H9 (cell line): ENCODE measurements at regions not wholly inside any gene's neighbourhood (a gene's known extent, or its start where the extent isn't known, plus 50 kb on each side); places are given as distances from the start of the nearest gene placed in this dataset.

Experiments
- DNase-seq: peaks from one replicate; pipeline ENCODE4 v3.0.0-alpha.2; 2017
- H2AFZ ChIP-seq: one replicate; pipeline ENCODE4 v1.6.1; 2013; ENCODE audit warnings: mild to moderate bottlenecking, low read length, control low read depth, moderate library complexity
- H2AK5ac ChIP-seq: 2 replicates; pipeline ENCODE4 v1.6.1; 2013; ENCODE audit warnings: low read length, control low read depth, mixed read lengths; ENCODE audit not compliant: insufficient read length
- H2BK120ac ChIP-seq: one replicate; pipeline ENCODE4 v1.6.1; 2013; ENCODE audit warnings: low read depth, mild to moderate bottlenecking, low read length, control low read depth, inconsistent platforms; ENCODE audit not compliant: poor library complexity, severe bottlenecking
- H2BK12ac ChIP-seq: 2 replicates; pipeline ENCODE4 v1.6.1; 2013; ENCODE audit warnings: low read length, control low read depth, mixed read lengths, low read depth; ENCODE audit not compliant: insufficient read length
- H2BK15ac ChIP-seq: 2 replicates; pipeline ENCODE4 v1.6.1; 2013; ENCODE audit warnings: low read depth, low read length, control low read depth
- H2BK20ac ChIP-seq: one replicate; pipeline ENCODE4 v1.6.1; 2013; ENCODE audit warnings: low read depth, mild to moderate bottlenecking, low read length, control low read depth, inconsistent platforms; ENCODE audit not compliant: poor library complexity, severe bottlenecking
- H2BK5ac ChIP-seq: 2 replicates; pipeline ENCODE4 v1.6.1; 2013; ENCODE audit warnings: low read length, control low read depth, mixed read lengths; ENCODE audit not compliant: insufficient read length
- H3K14ac ChIP-seq: 2 replicates; pipeline ENCODE4 v1.6.1; 2013; ENCODE audit warnings: low read length, control low read depth; ENCODE audit not compliant: insufficient read depth
- H3K18ac ChIP-seq: 2 replicates; pipeline ENCODE4 v1.6.1; 2013; ENCODE audit warnings: low read depth, mild to moderate bottlenecking, mixed read lengths, low read length, control low read depth; ENCODE audit not compliant: insufficient read length
- H3K23ac ChIP-seq: 2 replicates; pipeline ENCODE4 v1.6.1; 2013; ENCODE audit warnings: low read length, control low read depth, mixed read lengths, low read depth; ENCODE audit not compliant: insufficient read length
- H3K23me2 ChIP-seq: 2 replicates; pipeline ENCODE4 v1.6.1; 2013; ENCODE audit warnings: low read depth, mild to moderate bottlenecking, mixed read lengths, low read length, control low read depth; ENCODE audit not compliant: insufficient read length, poor library complexity, severe bottlenecking
- H3K27ac ChIP-seq: 2 replicates; pipeline ENCODE4 v1.5.1; 2013; ENCODE audit warnings: low read length, control low read depth, mixed read lengths, low read depth; ENCODE audit not compliant: insufficient read length
- H3K27me3 ChIP-seq: 2 replicates; pipeline ENCODE4 v1.6.1; 2013; ENCODE audit warnings: low read length, control low read depth, inconsistent platforms; ENCODE audit not compliant: insufficient read depth
- H3K4ac ChIP-seq: 2 replicates; pipeline ENCODE4 v1.6.1; 2013; ENCODE audit warnings: low read depth, mild to moderate bottlenecking, control low read depth, inconsistent platforms, low read length, moderate library complexity
- H3K4me1 ChIP-seq: 2 replicates; pipeline ENCODE4 v1.6.1; 2013; ENCODE audit warnings: low read length, control low read depth, inconsistent platforms; ENCODE audit not compliant: insufficient read depth
- H3K4me2 ChIP-seq: 2 replicates; pipeline ENCODE4 v1.6.1; 2013; ENCODE audit warnings: low read length, control low read depth, mixed read lengths; ENCODE audit not compliant: insufficient read length, insufficient read depth
- H3K56ac ChIP-seq: 2 replicates; pipeline ENCODE4 v1.6.1; 2013; ENCODE audit warnings: low read depth, mild to moderate bottlenecking, mixed read lengths, low read length, control low read depth; ENCODE audit not compliant: insufficient read length
- H3K79me1 ChIP-seq: 2 replicates; pipeline ENCODE4 v1.6.1; 2013; ENCODE audit warnings: low read depth, mild to moderate bottlenecking, moderate library complexity, low read length, control low read depth, inconsistent platforms; ENCODE audit not compliant: insufficient read depth, poor library complexity, severe bottlenecking
- H3K79me2 ChIP-seq: 2 replicates; pipeline ENCODE4 v1.6.1; 2013; ENCODE audit warnings: low read length, control low read depth, inconsistent platforms; ENCODE audit not compliant: insufficient read depth
- H3K9ac ChIP-seq: 2 replicates; pipeline ENCODE4 v1.6.1; 2013; ENCODE audit warnings: low read length, control low read depth, mixed read lengths; ENCODE audit not compliant: insufficient read length; ENCODE audit errors: extremely low read depth
- H3K9me3 ChIP-seq: one replicate; pipeline ENCODE4 v1.6.1; 2013; ENCODE audit warnings: low read depth, low read length, inconsistent platforms; ENCODE audit not compliant: control insufficient read depth
- H3T11ph ChIP-seq: one replicate; pipeline ENCODE4 v1.6.1; 2013; ENCODE audit warnings: mild to moderate bottlenecking, low read length, control low read depth, inconsistent platforms
- H4K20me1 ChIP-seq: one replicate; pipeline ENCODE4 v1.6.1; 2013; ENCODE audit not compliant: control insufficient read depth, insufficient read length, insufficient read depth
- H4K5ac ChIP-seq: 2 replicates; pipeline ENCODE4 v1.6.1; 2013; ENCODE audit warnings: low read depth, mild to moderate bottlenecking, mixed read lengths, low read length, control low read depth; ENCODE audit not compliant: insufficient read length
- H4K8ac ChIP-seq: replicated peaks from 2 replicates; pipeline ENCODE4 v1.6.1; 2013; ENCODE audit warnings: low read length, control low read depth, mixed read lengths, low read depth; ENCODE audit not compliant: insufficient read length
- H4K91ac ChIP-seq: 2 replicates; pipeline ENCODE4 v1.6.1; 2013; ENCODE audit warnings: low read depth, mild to moderate bottlenecking, moderate library complexity, mixed read lengths, low read length, control low read depth; ENCODE audit not compliant: insufficient read length
- H3K27ac Mint-ChIP-seq, 3 experiments: 2 replicates in 2 of 3; 3 replicates in 1 of 3; pipeline ENCODE4 v1.8.0; 2020 to 2021; ENCODE audit warnings: mixed read lengths in 3 of 3, mild to moderate bottlenecking in 1 of 3, moderate library complexity in 1 of 3
- H3K27me3 Mint-ChIP-seq: 2 replicates; pipeline ENCODE4 v1.8.0; 2021; ENCODE audit warnings: low read depth, mild to moderate bottlenecking, moderate library complexity, mixed read lengths
- H3K36me3 Mint-ChIP-seq, 3 experiments: 2 replicates in 2 of 3; 3 replicates in 1 of 3; pipeline ENCODE4 v1.8.0; 2020 to 2021; ENCODE audit warnings: low read depth in 3 of 3, mixed read lengths in 3 of 3; ENCODE audit not compliant: insufficient read depth in 1 of 3
- H3K4me1 Mint-ChIP-seq, 2 experiments: 2 replicates each; pipeline ENCODE4 v1.8.0; 2020; ENCODE audit warnings: mixed read lengths in 2 of 2
- H3K4me3 Mint-ChIP-seq, 2 experiments: 2 replicates in 1 of 2; 3 replicates in 1 of 2; pipeline ENCODE4 v1.8.0; 2020 to 2021; ENCODE audit warnings: mild to moderate bottlenecking in 2 of 2, mixed read lengths in 2 of 2, moderate library complexity in 1 of 2
- H3K9me3 Mint-ChIP-seq, 2 experiments: 2 replicates in 1 of 2; 3 replicates in 1 of 2; pipeline ENCODE4 v1.8.0; 2020; ENCODE audit warnings: mild to moderate bottlenecking in 2 of 2, mixed read lengths in 2 of 2, moderate library complexity in 1 of 2
- WGBS: extraction: QIAGEN DNeasy Blood & Tissue Kit; methylation state at CpG from one replicate; pipeline ENCODE4 v1.1.7; 2013; ENCODE audit warnings: missing lambda C conversion rate, low lambda C conversion rate, mixed read lengths; ENCODE audit not compliant: insufficient read length; ENCODE audit errors: extremely low coverage; 5-methylcytosine and 5-hydroxymethylcytosine counted together
- TF ChIP-seq, protein P1 (sequence below): fragments of 200-600 bp; sonication (generic); conservative IDR thresholded peaks from 3 replicates; pipeline ENCODE4 v1.8.0; 2021; ENCODE audit warnings: antibody characterized with exemption, mild to moderate bottlenecking

DNA sequence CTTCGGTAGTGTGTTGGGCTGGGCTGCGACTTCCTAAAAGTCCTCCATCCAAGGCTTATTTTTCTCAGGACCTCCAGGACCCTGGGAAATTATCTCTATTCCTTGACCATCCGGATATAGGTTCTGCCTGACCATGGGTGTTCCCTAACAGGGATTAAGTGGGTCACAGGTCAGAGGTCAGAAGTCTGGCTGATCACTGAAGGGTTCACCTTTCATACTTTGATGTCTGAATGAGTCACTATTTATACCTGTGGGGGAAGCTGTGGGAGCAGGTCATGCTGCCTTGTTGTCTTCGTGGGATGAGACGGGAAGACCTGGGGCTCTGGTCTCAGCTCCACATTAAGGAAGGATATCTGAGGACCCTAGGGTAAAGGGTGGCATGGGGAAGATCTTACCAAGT is 65.0 kb upstream of the ETV3 start:
- Histone ChIP-seq H2BK15ac (no peak overlapping the region), H2AFZ (no peak overlapping the region), H3K23ac (no peak overlapping the region), H2BK12ac (no peak overlapping the region), H2BK20ac (no peak overlapping the region), H4K5ac (no peak overlapping the region), H2AK5ac (no peak overlapping the region), H3K4me2 (no peak overlapping the region), H2BK5ac (no peak overlapping the region), H4K91ac (no peak overlapping the region), H3K4me1 (no peaks in the 10 kb centered on the region), H3K23me2 (no peaks in the 10 kb centered on the region), H3K79me1 (no peaks in the 10 kb centered on the region), H4K8ac (no peak overlapping the region), H4K20me1 (no peaks in the 10 kb centered on the region), H3K14ac (no peak overlapping the region), H3K79me2 (no peaks in the 10 kb centered on the region), H3K18ac (no peak overlapping the region), H3T11ph (no peak overlapping the region), H3K9ac (no peak overlapping the region), H2BK120ac (no peak overlapping the region), H3K4ac (no peak overlapping the region), H3K27ac (no peak overlapping the region), H3K9me3 (no peaks in the 10 kb centered on the region), H3K56ac (no peak overlapping the region), H3K27me3 (no peaks in the 10 kb centered on the region)
- H3K27me3 Mint-ChIP-seq: peaks cover 3% of the 10 kb centered on the region; the same call in 1 of the 2 replicates
- H3K36me3 Mint-ChIP-seq: no peaks in the 10 kb centered on the region
- peaks cover 9 to 10% of the 10 kb centered on the region in 2 experiments; a peak in 3 of 4 replicates for H3K4me1 Mint-ChIP-seq
- TF ChIP-seq, protein P1, sequence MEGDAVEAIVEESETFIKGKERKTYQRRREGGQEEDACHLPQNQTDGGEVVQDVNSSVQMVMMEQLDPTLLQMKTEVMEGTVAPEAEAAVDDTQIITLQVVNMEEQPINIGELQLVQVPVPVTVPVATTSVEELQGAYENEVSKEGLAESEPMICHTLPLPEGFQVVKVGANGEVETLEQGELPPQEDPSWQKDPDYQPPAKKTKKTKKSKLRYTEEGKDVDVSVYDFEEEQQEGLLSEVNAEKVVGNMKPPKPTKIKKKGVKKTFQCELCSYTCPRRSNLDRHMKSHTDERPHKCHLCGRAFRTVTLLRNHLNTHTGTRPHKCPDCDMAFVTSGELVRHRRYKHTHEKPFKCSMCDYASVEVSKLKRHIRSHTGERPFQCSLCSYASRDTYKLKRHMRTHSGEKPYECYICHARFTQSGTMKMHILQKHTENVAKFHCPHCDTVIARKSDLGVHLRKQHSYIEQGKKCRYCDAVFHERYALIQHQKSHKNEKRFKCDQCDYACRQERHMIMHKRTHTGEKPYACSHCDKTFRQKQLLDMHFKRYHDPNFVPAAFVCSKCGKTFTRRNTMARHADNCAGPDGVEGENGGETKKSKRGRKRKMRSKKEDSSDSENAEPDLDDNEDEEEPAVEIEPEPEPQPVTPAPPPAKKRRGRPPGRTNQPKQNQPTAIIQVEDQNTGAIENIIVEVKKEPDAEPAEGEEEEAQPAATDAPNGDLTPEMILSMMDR: no peak
- WGBS: no CpG with 5 or more reads among the region's 5 CpGs
- DNase-seq: no peak
- no peak overlapping the region for H3K27ac Mint-ChIP-seq
- H3K9me3 Mint-ChIP-seq: 0 out of 5 replicates have a peak, but pooled peaks cover 0 to 2% of the 10 kb centered on the region in 2 experiments
- H3K4me3 Mint-ChIP-seq: no peak overlapping the region
